ENCODE measurements at regions not wholly inside any gene's neighbourhood (a gene's known extent, or its start where the extent isn't known, plus 50 kb on each side); places are given as distances from the start of the nearest gene placed in this dataset.
"Not testable (repeated sequence)": the region's sequence is repeated elsewhere in the genome, so short reads cannot be mapped to it uniquely, and the experiment has no call there.

- H3K4me1 ChIP-seq (ENCODE audit: insufficient read depth, poor library complexity, severe bottlenecking); H3K27ac ChIP-seq (ENCODE audit: poor library complexity, severe bottlenecking); H3K4me3 ChIP-seq (ENCODE audit: severe bottlenecking); H3K36me3 ChIP-seq (ENCODE audit: low read depth); H3K27me3 ChIP-seq (ENCODE audit: insufficient read depth, poor library complexity, severe bottlenecking); ATAC-seq (ENCODE audit: low read depth); DNase-seq (ENCODE audit: low spot score); H3K9me3 ChIP-seq (ENCODE audit: severe bottlenecking): not testable (repeated sequence)
These were observed 182.8 kb upstream of the SPATA31A3 start for GRCh38 chr9:67175167-67175566.

- not testable (repeated sequence) for DNase-seq (ENCODE audit: low spot score); H3K27me3 ChIP-seq (ENCODE audit: insufficient read depth, poor library complexity, severe bottlenecking); H3K27ac ChIP-seq (ENCODE audit: poor library complexity, severe bottlenecking); H3K4me1 ChIP-seq (ENCODE audit: insufficient read depth, poor library complexity, severe bottlenecking); H3K9me3 ChIP-seq (ENCODE audit: severe bottlenecking); H3K36me3 ChIP-seq (ENCODE audit: low read depth); ATAC-seq (ENCODE audit: low read depth); H3K4me3 ChIP-seq (ENCODE audit: severe bottlenecking)
These were observed 179.4 kb upstream of the SPATA31A3 start for GRCh38 chr9:67171721-67172120.

- not testable (repeated sequence) for H3K27me3 ChIP-seq (ENCODE audit: insufficient read depth, poor library complexity, severe bottlenecking); H3K4me1 ChIP-seq (ENCODE audit: insufficient read depth, poor library complexity, severe bottlenecking); H3K27ac ChIP-seq (ENCODE audit: poor library complexity, severe bottlenecking); H3K36me3 ChIP-seq (ENCODE audit: low read depth); H3K9me3 ChIP-seq (ENCODE audit: severe bottlenecking); H3K4me3 ChIP-seq (ENCODE audit: severe bottlenecking); DNase-seq (ENCODE audit: low spot score)
- ATAC-seq (ENCODE audit: low read depth): peak; percentile 99
These were observed 176.3 kb upstream of the SPATA31A3 start for GRCh38 chr9:67168530-67169157.

GRCh38 chr9:67166335-67166734 lies 174.0 kb upstream of the SPATA31A3 start:
- not testable (repeated sequence) for H3K27me3 ChIP-seq (ENCODE audit: insufficient read depth, poor library complexity, severe bottlenecking); H3K9me3 ChIP-seq (ENCODE audit: severe bottlenecking); ATAC-seq (ENCODE audit: low read depth); DNase-seq (ENCODE audit: low spot score); H3K27ac ChIP-seq (ENCODE audit: poor library complexity, severe bottlenecking); H3K4me3 ChIP-seq (ENCODE audit: severe bottlenecking); H3K36me3 ChIP-seq (ENCODE audit: low read depth); H3K4me1 ChIP-seq (ENCODE audit: insufficient read depth, poor library complexity, severe bottlenecking)

GRCh38 chr9:67162827-67163226 lies 170.5 kb upstream of the SPATA31A3 start:
- not testable (repeated sequence) for H3K4me1 ChIP-seq (ENCODE audit: insufficient read depth, poor library complexity, severe bottlenecking); DNase-seq (ENCODE audit: low spot score); H3K27ac ChIP-seq (ENCODE audit: poor library complexity, severe bottlenecking); H3K9me3 ChIP-seq (ENCODE audit: severe bottlenecking); ATAC-seq (ENCODE audit: low read depth); H3K4me3 ChIP-seq (ENCODE audit: severe bottlenecking); H3K36me3 ChIP-seq (ENCODE audit: low read depth); H3K27me3 ChIP-seq (ENCODE audit: insufficient read depth, poor library complexity, severe bottlenecking)

GRCh38 chr9:67155218-67155617 lies 162.9 kb upstream of the SPATA31A3 start:
- DNase-seq (ENCODE audit: low spot score); ATAC-seq (ENCODE audit: low read depth); H3K27me3 ChIP-seq (ENCODE audit: insufficient read depth, poor library complexity, severe bottlenecking); H3K4me3 ChIP-seq (ENCODE audit: severe bottlenecking); H3K9me3 ChIP-seq (ENCODE audit: severe bottlenecking); H3K36me3 ChIP-seq (ENCODE audit: low read depth); H3K27ac ChIP-seq (ENCODE audit: poor library complexity, severe bottlenecking); H3K4me1 ChIP-seq (ENCODE audit: insufficient read depth, poor library complexity, severe bottlenecking): not testable (repeated sequence)

- not testable (repeated sequence) for H3K36me3 ChIP-seq (ENCODE audit: low read depth); DNase-seq (ENCODE audit: low spot score); H3K9me3 ChIP-seq (ENCODE audit: severe bottlenecking); H3K27me3 ChIP-seq (ENCODE audit: insufficient read depth, poor library complexity, severe bottlenecking); H3K4me3 ChIP-seq (ENCODE audit: severe bottlenecking); H3K27ac ChIP-seq (ENCODE audit: poor library complexity, severe bottlenecking); H3K4me1 ChIP-seq (ENCODE audit: insufficient read depth, poor library complexity, severe bottlenecking)
- peak; percentile 64; the same call in 1 of the 3 replicates for ATAC-seq (ENCODE audit: low read depth)
These were observed 161.2 kb upstream of the SPATA31A3 start for GRCh38 chr9:67153501-67153900.

- not testable (repeated sequence) for ATAC-seq (ENCODE audit: low read depth); H3K4me3 ChIP-seq (ENCODE audit: severe bottlenecking); H3K4me1 ChIP-seq (ENCODE audit: insufficient read depth, poor library complexity, severe bottlenecking); H3K27ac ChIP-seq (ENCODE audit: poor library complexity, severe bottlenecking); H3K9me3 ChIP-seq (ENCODE audit: severe bottlenecking); H3K36me3 ChIP-seq (ENCODE audit: low read depth); DNase-seq (ENCODE audit: low spot score); H3K27me3 ChIP-seq (ENCODE audit: insufficient read depth, poor library complexity, severe bottlenecking)
These were observed 150.2 kb upstream of the SPATA31A3 start for GRCh38 chr9:67142392-67143107.

- not testable (repeated sequence) for H3K36me3 ChIP-seq (ENCODE audit: low read depth); H3K4me1 ChIP-seq (ENCODE audit: insufficient read depth, poor library complexity, severe bottlenecking); H3K27me3 ChIP-seq (ENCODE audit: insufficient read depth, poor library complexity, severe bottlenecking); H3K4me3 ChIP-seq (ENCODE audit: severe bottlenecking); DNase-seq (ENCODE audit: low spot score); H3K9me3 ChIP-seq (ENCODE audit: severe bottlenecking); ATAC-seq (ENCODE audit: low read depth); H3K27ac ChIP-seq (ENCODE audit: poor library complexity, severe bottlenecking)
These were observed 144.0 kb upstream of the SPATA31A3 start for GRCh38 chr9:67136376-67136775.

- H3K9me3 ChIP-seq (ENCODE audit: severe bottlenecking); DNase-seq (ENCODE audit: low spot score); H3K27me3 ChIP-seq (ENCODE audit: insufficient read depth, poor library complexity, severe bottlenecking); H3K4me3 ChIP-seq (ENCODE audit: severe bottlenecking); ATAC-seq (ENCODE audit: low read depth); H3K36me3 ChIP-seq (ENCODE audit: low read depth); H3K4me1 ChIP-seq (ENCODE audit: insufficient read depth, poor library complexity, severe bottlenecking); H3K27ac ChIP-seq (ENCODE audit: poor library complexity, severe bottlenecking): not testable (repeated sequence)
These were observed 140.8 kb upstream of the SPATA31A3 start for GRCh38 chr9:67133124-67133523.

GRCh38 chr9:67116761-67117160 lies 124.4 kb upstream of the SPATA31A3 start:
- DNase-seq (ENCODE audit: low spot score) (peak; percentile 26), ATAC-seq (ENCODE audit: low read depth) (peak; percentile 96)
- not testable (repeated sequence) for H3K27me3 ChIP-seq (ENCODE audit: insufficient read depth, poor library complexity, severe bottlenecking); H3K27ac ChIP-seq (ENCODE audit: poor library complexity, severe bottlenecking); H3K9me3 ChIP-seq (ENCODE audit: severe bottlenecking); H3K4me1 ChIP-seq (ENCODE audit: insufficient read depth, poor library complexity, severe bottlenecking); H3K36me3 ChIP-seq (ENCODE audit: low read depth); H3K4me3 ChIP-seq (ENCODE audit: severe bottlenecking)

Measured in RWPE2 (cell line).